HCT116 (cell line): ENCODE measurements at regions not wholly inside any gene's neighbourhood (a gene's known extent, or its start where the extent isn't known, plus 50 kb on each side); places are given as distances from the start of the nearest gene placed in this dataset.

ENCODE experiments used
- CEBPB ChIP-seq: IDR thresholded peaks from 2 replicates; pipeline ENCODE4 v1.6.1; 2012; ENCODE audit warnings: low read depth
- CTCF ChIP-seq, 3 experiments: fragments of 200-600 bp in 1 of 3; sonication (generic) in 1 of 3; IDR thresholded peaks in 2 of 3; conservative IDR thresholded peaks in 1 of 3; 2 replicates each; pipeline ENCODE4 v1.5.1; 2012 to 2017; ENCODE audit warnings: low read depth in 2 of 3, low read length in 2 of 3, antibody characterized with exemption in 1 of 3, borderline replicate concordance in 1 of 3, control low read depth in 1 of 3, mild to moderate bottlenecking in 1 of 3, mixed read lengths in 1 of 3, mixed run types in 1 of 3, moderate library complexity in 1 of 3; ENCODE audit not compliant: insufficient read depth in 1 of 3
- EZH2 ChIP-seq: fragments of 200-600 bp; sonication (generic); IDR thresholded peaks from 2 replicates; pipeline ENCODE4 v1.6.1; 2017; ENCODE audit warnings: antibody characterized with exemption, mixed run types
- EZH2phosphoT487 ChIP-seq: fragments of 200-600 bp; IDR thresholded peaks from 2 replicates; pipeline ENCODE4 v1.6.1; 2018; ENCODE audit warnings: antibody characterized with exemption, borderline replicate concordance
- POLR2A ChIP-seq: IDR thresholded peaks from 2 replicates; pipeline ENCODE4 v1.7.0; 2011; ENCODE audit warnings: borderline replicate concordance; ENCODE audit not compliant: insufficient read depth, insufficient read length; ENCODE audit errors: extremely low read depth
- POLR2AphosphoS5 ChIP-seq: IDR thresholded peaks from 2 replicates; pipeline ENCODE4 v1.6.1; 2011; ENCODE audit warnings: mild to moderate bottlenecking, low read depth, low read length, moderate library complexity
- RAD21 ChIP-seq: IDR thresholded peaks from 2 replicates; pipeline ENCODE4 v1.6.1; 2012; ENCODE audit warnings: low read depth, mild to moderate bottlenecking
- SIN3A ChIP-seq: IDR thresholded peaks from 2 replicates; pipeline ENCODE4 v1.6.1; 2012; ENCODE audit warnings: low read depth
- SP1 ChIP-seq: IDR thresholded peaks from 2 replicates; pipeline ENCODE4 v1.6.1; 2012; ENCODE audit warnings: low read depth
- YY1 ChIP-seq: IDR thresholded peaks from 2 replicates; pipeline ENCODE4 v1.6.1; 2011; ENCODE audit warnings: low read length, low read depth, moderate library complexity, mild to moderate bottlenecking; ENCODE audit not compliant: insufficient replicate concordance; ENCODE audit errors: extremely low read depth
- TF ChIP-seq, protein P1 (sequence below): IDR thresholded peaks from 2 replicates; pipeline ENCODE4 v1.6.1; 2012
- TF ChIP-seq, protein P2 (sequence below): IDR thresholded peaks from 2 replicates; pipeline ENCODE4 v1.6.1; 2012

DNA sequence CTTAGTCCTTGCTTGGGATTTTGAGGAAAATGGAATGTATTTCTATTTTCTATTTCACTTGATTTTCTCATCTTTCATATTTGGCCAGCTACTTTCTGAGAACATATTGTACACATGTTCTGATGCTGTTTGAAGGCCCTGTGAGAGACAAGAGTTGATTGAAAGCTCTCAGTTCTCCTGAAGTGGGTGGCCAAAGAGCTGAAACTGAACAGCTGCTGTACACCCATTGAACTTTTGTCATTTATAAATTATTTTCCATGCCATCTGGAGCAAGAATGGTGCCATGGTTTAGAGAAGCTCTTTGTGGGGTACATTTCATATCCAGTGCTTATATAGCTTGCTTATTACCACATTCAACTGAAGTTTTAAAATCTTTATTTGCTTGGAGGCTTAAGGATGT, 298.3 kb downstream of the PRL start:
- TF ChIP-seq EZH2 (no peak), POLR2A (no peak), CEBPB (no peak), CTCF (IDR thresholded peaks at IDR 0.05 in 2 of 3, conservative IDR thresholded peaks at IDR 0.05 in 1 of 3; ENCODE audit: borderline replicate concordance in 1 of 3, insufficient read depth in 1 of 3, low read depth in 2 of 3, low read length in 2 of 3) (no peak), EZH2phosphoT487 (no peak), YY1 (no peak), SIN3A (no peak), POLR2AphosphoS5 (no peak), SP1 (no peak), RAD21 (no peak)
- TF ChIP-seq, protein P1, sequence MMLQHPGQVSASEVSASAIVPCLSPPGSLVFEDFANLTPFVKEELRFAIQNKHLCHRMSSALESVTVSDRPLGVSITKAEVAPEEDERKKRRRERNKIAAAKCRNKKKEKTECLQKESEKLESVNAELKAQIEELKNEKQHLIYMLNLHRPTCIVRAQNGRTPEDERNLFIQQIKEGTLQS, result no peak
- TF ChIP-seq, protein P2, sequence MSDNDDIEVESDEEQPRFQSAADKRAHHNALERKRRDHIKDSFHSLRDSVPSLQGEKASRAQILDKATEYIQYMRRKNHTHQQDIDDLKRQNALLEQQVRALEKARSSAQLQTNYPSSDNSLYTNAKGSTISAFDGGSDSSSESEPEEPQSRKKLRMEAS, result no peak
